ENCODE measurements at regions not wholly inside any gene's neighbourhood (a gene's known extent, or its start where the extent isn't known, plus 50 kb on each side); places are given as distances from the start of the nearest gene placed in this dataset.

DNA sequence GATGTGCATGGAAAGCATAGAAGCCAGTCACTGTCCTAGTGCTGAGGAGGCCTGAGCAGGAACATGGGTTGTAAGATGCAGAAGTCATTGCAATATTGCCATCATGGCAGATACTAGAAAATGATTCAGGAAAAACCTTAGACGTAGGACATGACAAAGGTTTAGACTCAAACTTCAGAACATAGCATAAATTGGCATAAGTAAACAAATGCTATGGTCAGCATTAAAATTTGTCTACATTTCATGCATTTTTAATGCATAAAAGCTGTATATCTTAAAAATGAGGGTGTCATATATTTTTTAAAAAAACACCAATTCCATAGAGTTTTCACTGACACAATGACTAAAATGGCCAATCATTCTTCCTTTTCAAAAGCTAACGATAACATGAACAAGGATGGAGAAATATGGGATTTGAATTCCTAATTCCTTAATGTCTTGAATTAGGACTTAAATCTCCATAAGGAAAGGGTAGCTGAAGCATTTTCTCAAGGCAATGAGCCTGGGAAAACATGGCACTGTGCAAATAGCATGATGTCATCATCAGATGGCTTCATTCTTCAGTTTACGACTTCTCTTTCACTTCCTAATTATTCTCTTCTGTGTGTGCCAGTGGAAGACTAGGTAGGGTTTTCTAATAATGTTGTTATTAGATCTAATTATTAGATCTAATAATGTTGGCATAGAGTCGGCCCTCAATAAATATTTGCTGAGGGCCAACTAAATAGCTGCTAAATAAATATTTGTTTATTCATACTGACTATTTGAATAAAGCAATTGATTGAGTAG, 125.1 kb upstream of the FRG1 start:
- Histone ChIP-seq H3K4me3 (ENCODE audit: low read length) (no peak overlapping the region), H3K79me2 (ENCODE audit: low read length) (no peaks in the 10 kb centered on the region), H3K36me3 (replicated peaks; ENCODE audit: low read depth, low read length) (no peaks in the 10 kb centered on the region), H3K27me3 (ENCODE audit: low read depth, low read length) (no peaks in the 10 kb centered on the region), H3K4me2 (ENCODE audit: low read length) (no peak overlapping the region), H2AFZ (ENCODE audit: low read depth, low read length) (no peak overlapping the region), H3K4me1 (ENCODE audit: low read length) (no peaks in the 10 kb centered on the region), H3K9me3 (ENCODE audit: insufficient read depth, low read length) (no peaks in the 10 kb centered on the region), H3K9ac (ENCODE audit: low read length) (no peak overlapping the region), H3K27ac (ENCODE audit: low read length) (no peak overlapping the region), H4K20me1 (ENCODE audit: insufficient read depth, low read length) (no peaks in the 10 kb centered on the region)
- TF ChIP-seq, protein P1, sequence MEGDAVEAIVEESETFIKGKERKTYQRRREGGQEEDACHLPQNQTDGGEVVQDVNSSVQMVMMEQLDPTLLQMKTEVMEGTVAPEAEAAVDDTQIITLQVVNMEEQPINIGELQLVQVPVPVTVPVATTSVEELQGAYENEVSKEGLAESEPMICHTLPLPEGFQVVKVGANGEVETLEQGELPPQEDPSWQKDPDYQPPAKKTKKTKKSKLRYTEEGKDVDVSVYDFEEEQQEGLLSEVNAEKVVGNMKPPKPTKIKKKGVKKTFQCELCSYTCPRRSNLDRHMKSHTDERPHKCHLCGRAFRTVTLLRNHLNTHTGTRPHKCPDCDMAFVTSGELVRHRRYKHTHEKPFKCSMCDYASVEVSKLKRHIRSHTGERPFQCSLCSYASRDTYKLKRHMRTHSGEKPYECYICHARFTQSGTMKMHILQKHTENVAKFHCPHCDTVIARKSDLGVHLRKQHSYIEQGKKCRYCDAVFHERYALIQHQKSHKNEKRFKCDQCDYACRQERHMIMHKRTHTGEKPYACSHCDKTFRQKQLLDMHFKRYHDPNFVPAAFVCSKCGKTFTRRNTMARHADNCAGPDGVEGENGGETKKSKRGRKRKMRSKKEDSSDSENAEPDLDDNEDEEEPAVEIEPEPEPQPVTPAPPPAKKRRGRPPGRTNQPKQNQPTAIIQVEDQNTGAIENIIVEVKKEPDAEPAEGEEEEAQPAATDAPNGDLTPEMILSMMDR (IDR thresholded peaks at IDR 0.05; ENCODE audit: low read depth, low read length) = no peak
- no peak for TF ChIP-seq EZH2phosphoT487 (IDR thresholded peaks at IDR 0.05; ENCODE audit: low read depth)

GRCh38 chr4:189822326-189822725, 118.3 kb upstream of the FRG1 start:
- Histone ChIP-seq H3K4me2 (ENCODE audit: low read length) (no peak overlapping the region), H3K36me3 (replicated peaks; ENCODE audit: low read depth, low read length) (no peaks in the 10 kb centered on the region), H3K27me3 (ENCODE audit: low read depth, low read length) (no peaks in the 10 kb centered on the region), H3K4me3 (ENCODE audit: low read length) (no peak overlapping the region), H3K27ac (ENCODE audit: low read length) (no peak overlapping the region), H4K20me1 (ENCODE audit: insufficient read depth, low read length) (no peaks in the 10 kb centered on the region), H3K4me1 (ENCODE audit: low read length) (no peaks in the 10 kb centered on the region), H2AFZ (ENCODE audit: low read depth, low read length) (no peak overlapping the region), H3K9me3 (ENCODE audit: insufficient read depth, low read length) (no peaks in the 10 kb centered on the region), H3K79me2 (ENCODE audit: low read length) (no peaks in the 10 kb centered on the region), H3K9ac (ENCODE audit: low read length) (no peak overlapping the region)
- TF ChIP-seq, protein P1 (IDR thresholded peaks at IDR 0.05; ENCODE audit: low read depth, low read length) = no peak
- no peak for TF ChIP-seq EZH2phosphoT487 (IDR thresholded peaks at IDR 0.05; ENCODE audit: low read depth)

GRCh38 chr4:189823591-189823990, 117.1 kb upstream of the FRG1 start:
- H3K4me1 ChIP-seq (ENCODE audit: low read length) = no peaks in the 10 kb centered on the region
- no peak overlapping the region for H3K4me3 ChIP-seq (ENCODE audit: low read length)
- H3K9ac ChIP-seq (ENCODE audit: low read length) = no peak overlapping the region
- no peaks in the 10 kb centered on the region for H3K27me3 ChIP-seq (ENCODE audit: low read depth, low read length)
- TF ChIP-seq, protein P1 (IDR thresholded peaks at IDR 0.05; ENCODE audit: low read depth, low read length) = no peak
- no peak for TF ChIP-seq EZH2phosphoT487 (IDR thresholded peaks at IDR 0.05; ENCODE audit: low read depth)
- no peaks in the 10 kb centered on the region for H3K36me3 ChIP-seq (replicated peaks; ENCODE audit: low read depth, low read length)
- H2AFZ ChIP-seq (ENCODE audit: low read depth, low read length) = no peak overlapping the region
- H4K20me1 ChIP-seq (ENCODE audit: insufficient read depth, low read length) = no peaks in the 10 kb centered on the region
- no peaks in the 10 kb centered on the region for H3K79me2 ChIP-seq (ENCODE audit: low read length)
- no peaks in the 10 kb centered on the region for H3K9me3 ChIP-seq (ENCODE audit: insufficient read depth, low read length)
- no peak overlapping the region for H3K4me2 ChIP-seq (ENCODE audit: low read length)
- H3K27ac ChIP-seq (ENCODE audit: low read length) = no peak overlapping the region

- Histone ChIP-seq H3K9ac (ENCODE audit: low read length) (no peak overlapping the region), H3K4me3 (ENCODE audit: low read length) (no peak overlapping the region), H3K4me2 (ENCODE audit: low read length) (no peak overlapping the region), H3K4me1 (ENCODE audit: low read length) (no peaks in the 10 kb centered on the region), H3K27me3 (ENCODE audit: low read depth, low read length) (no peaks in the 10 kb centered on the region), H3K9me3 (ENCODE audit: insufficient read depth, low read length) (no peaks in the 10 kb centered on the region), H3K36me3 (replicated peaks; ENCODE audit: low read depth, low read length) (no peaks in the 10 kb centered on the region), H4K20me1 (ENCODE audit: insufficient read depth, low read length) (no peaks in the 10 kb centered on the region), H3K27ac (ENCODE audit: low read length) (no peak overlapping the region), H2AFZ (ENCODE audit: low read depth, low read length) (no peak overlapping the region), H3K79me2 (ENCODE audit: low read length) (no peaks in the 10 kb centered on the region)
- no peak for TF ChIP-seq EZH2phosphoT487 (IDR thresholded peaks at IDR 0.05; ENCODE audit: low read depth)
- TF ChIP-seq, protein P1 (IDR thresholded peaks at IDR 0.05; ENCODE audit: low read depth, low read length) = no peak
Measured at GRCh38 chr4:189825466-189825865, 115.2 kb upstream of the FRG1 start.
